ENCODE measurements at regions not wholly inside any gene's neighbourhood (a gene's known extent, or its start where the extent isn't known, plus 50 kb on each side); places are given as distances from the start of the nearest gene placed in this dataset.

- CTCF ChIA-PET, result interaction anchor here (0.7 kb wide), 1 partner anchor 14 kb away, joined by 4 read pairs; no protein-coding TSS in a partner anchor
- no peak for DNase-seq (ENCODE audit: extremely low spot score)
- POLR2A ChIA-PET, result no interaction called here
- TF ChIP-seq CTCF (IDR thresholded peaks at IDR 0.05; ENCODE audit: control extremely low read depth, extremely low read depth, low read depth, missing control alignments), result no peak
Measured at GRCh38 chr18:27493182-27493581, 308.1 kb upstream of the CHST9 start.

GRCh38 chr18:27491772-27492171 is 306.7 kb upstream of the CHST9 start:
- ChIA-PET CTCF (interaction anchor here (1.1 to 2.1 kb wide), 2 partner anchors 9 to 10 kb away, joined by 3 to 5 read pairs; no protein-coding TSS in a partner anchor), POLR2A (no interaction called here)
- TF ChIP-seq CTCF (IDR thresholded peaks at IDR 0.05; ENCODE audit: control extremely low read depth, extremely low read depth, low read depth, missing control alignments), result no peak
- no peak for DNase-seq (ENCODE audit: extremely low spot score)

- no peak for TF ChIP-seq CTCF (IDR thresholded peaks at IDR 0.05; ENCODE audit: control extremely low read depth, extremely low read depth, low read depth, missing control alignments)
- ChIA-PET POLR2A (no interaction called here), CTCF (interaction anchor here (1.0 to 1.6 kb wide), 2 partner anchors 10 to 11 kb away, joined by 3 to 4 read pairs; no protein-coding TSS in a partner anchor)
- no peak for DNase-seq (ENCODE audit: extremely low spot score)
Measured at GRCh38 chr18:27483276-27483675, 298.2 kb upstream of the CHST9 start.

GRCh38 chr18:27478459-27478858 is 293.4 kb upstream of the CHST9 start:
- DNase-seq (ENCODE audit: extremely low spot score), result no peak
- CTCF ChIA-PET, result no interaction called here
- POLR2A ChIA-PET, result no interaction called here
- no peak for TF ChIP-seq CTCF (IDR thresholded peaks at IDR 0.05; ENCODE audit: control extremely low read depth, extremely low read depth, low read depth, missing control alignments)

- ChIA-PET POLR2A (no interaction called here), CTCF (interaction anchor here (1.0 kb wide), 1 partner anchor 9 kb away, joined by 3 read pairs; no protein-coding TSS in a partner anchor)
- no peak for TF ChIP-seq CTCF (IDR thresholded peaks at IDR 0.05; ENCODE audit: control extremely low read depth, extremely low read depth, low read depth, missing control alignments)
- no peak for DNase-seq (ENCODE audit: extremely low spot score)
Measured at GRCh38 chr18:27473318-27473717, 288.2 kb upstream of the CHST9 start.

GRCh38 chr18:27467073-27467472 is 282.0 kb upstream of the CHST9 start:
- POLR2A ChIA-PET, result no interaction called here
- no peak for TF ChIP-seq CTCF (IDR thresholded peaks at IDR 0.05; ENCODE audit: control extremely low read depth, extremely low read depth, low read depth, missing control alignments)
- CTCF ChIA-PET, result no interaction called here
- DNase-seq (ENCODE audit: extremely low spot score), result no peak

- DNase-seq (ENCODE audit: extremely low spot score), result no peak
- TF ChIP-seq CTCF (IDR thresholded peaks at IDR 0.05; ENCODE audit: control extremely low read depth, extremely low read depth, low read depth, missing control alignments), result no peak
- POLR2A ChIA-PET, result no interaction called here
- CTCF ChIA-PET, result interaction anchor here (0.8 to 1.1 kb wide), 3 partner anchors 10 to 25 kb away, joined by 3 read pairs; no protein-coding TSS in a partner anchor
Measured at GRCh38 chr18:27461957-27462356, 276.8 kb upstream of the CHST9 start.

Measured in GM10248 (cell line).